HFF-Myc (cell line): ENCODE measurements at regions not wholly inside any gene's neighbourhood (a gene's known extent, or its start where the extent isn't known, plus 50 kb on each side); places are given as distances from the start of the nearest gene placed in this dataset.
"Not testable (repeated sequence)": the region's sequence is repeated elsewhere in the genome, so short reads cannot be mapped to it uniquely, and the experiment has no call there.

Source experiments
- DNase-seq: peaks from one replicate; pipeline ENCODE4 v3.0.0-alpha.2; 2011; ENCODE audit warnings: low read depth; ENCODE audit errors: extremely low read depth
- H3K4me3 ChIP-seq: replicated peaks from 2 replicates; pipeline ENCODE4 v1.5.1; 2011; ENCODE audit warnings: low read depth, mild to moderate bottlenecking, control low read depth, low read length
- CTCF ChIP-seq: IDR thresholded peaks from 2 replicates; pipeline ENCODE4 v1.5.1; 2012; ENCODE audit warnings: mild to moderate bottlenecking, low read depth, low read length, control low read depth; ENCODE audit errors: missing control alignments

- no peak for DNase-seq
- no peak for TF ChIP-seq CTCF
Measured at GRCh38 chr2:58701688-58702301, 460.7 kb upstream of the FANCL start.

GRCh38 chr2:58700591-58700990, 459.5 kb upstream of the FANCL start:
- DNase-seq, result no peak
- TF ChIP-seq CTCF, result no peak
- no peak overlapping the region for H3K4me3 ChIP-seq

More at GRCh38 chr2:58701688-58702301, 460.7 kb upstream of the FANCL start:
- no peak overlapping the region for H3K4me3 ChIP-seq

GRCh38 chr2:58699411-58699810, 458.3 kb upstream of the FANCL start:
- no peak overlapping the region for H3K4me3 ChIP-seq
- no peak for TF ChIP-seq CTCF

GRCh38 chr2:58698620-58699019, 457.5 kb upstream of the FANCL start:
- no peak for TF ChIP-seq CTCF
- no peak overlapping the region for H3K4me3 ChIP-seq

More at GRCh38 chr2:58699411-58699810, 458.3 kb upstream of the FANCL start:
- no peak for DNase-seq

GRCh38 chr2:58694114-58694513, 453.0 kb upstream of the FANCL start:
- not testable (repeated sequence) for DNase-seq, H3K4me3 ChIP-seq

More at GRCh38 chr2:58698620-58699019, 457.5 kb upstream of the FANCL start:
- no peak for DNase-seq

GRCh38 chr2:58691041-58691440, 449.9 kb upstream of the FANCL start:
- not testable (repeated sequence) for H3K4me3 ChIP-seq, DNase-seq

- no peak for TF ChIP-seq CTCF
- no peak for DNase-seq
Measured at GRCh38 chr2:58688813-58689212, 447.7 kb upstream of the FANCL start.

GRCh38 chr2:58686776-58687175, 445.7 kb upstream of the FANCL start:
- no peak overlapping the region for H3K4me3 ChIP-seq
- no peak for TF ChIP-seq CTCF
- DNase-seq, result no peak

More at GRCh38 chr2:58688813-58689212, 447.7 kb upstream of the FANCL start:
- no peak overlapping the region for H3K4me3 ChIP-seq
